HG02759 (cell line): ENCODE measurements at regions not wholly inside any gene's neighbourhood (a gene's known extent, or its start where the extent isn't known, plus 50 kb on each side); places are given as distances from the start of the nearest gene placed in this dataset.
"Not testable (repeated sequence)": the region's sequence is repeated elsewhere in the genome, so short reads cannot be mapped to it uniquely, and the experiment has no call there.

ENCODE experiments used
- ATAC-seq: cut with Tn5 transposase; IDR thresholded peaks from one replicate; pipeline ENCODE4 v1.9.1; 2021; ENCODE audit warnings: mild to moderate bottlenecking, moderate library complexity; ENCODE audit not compliant: unreplicated experiment

DNA sequence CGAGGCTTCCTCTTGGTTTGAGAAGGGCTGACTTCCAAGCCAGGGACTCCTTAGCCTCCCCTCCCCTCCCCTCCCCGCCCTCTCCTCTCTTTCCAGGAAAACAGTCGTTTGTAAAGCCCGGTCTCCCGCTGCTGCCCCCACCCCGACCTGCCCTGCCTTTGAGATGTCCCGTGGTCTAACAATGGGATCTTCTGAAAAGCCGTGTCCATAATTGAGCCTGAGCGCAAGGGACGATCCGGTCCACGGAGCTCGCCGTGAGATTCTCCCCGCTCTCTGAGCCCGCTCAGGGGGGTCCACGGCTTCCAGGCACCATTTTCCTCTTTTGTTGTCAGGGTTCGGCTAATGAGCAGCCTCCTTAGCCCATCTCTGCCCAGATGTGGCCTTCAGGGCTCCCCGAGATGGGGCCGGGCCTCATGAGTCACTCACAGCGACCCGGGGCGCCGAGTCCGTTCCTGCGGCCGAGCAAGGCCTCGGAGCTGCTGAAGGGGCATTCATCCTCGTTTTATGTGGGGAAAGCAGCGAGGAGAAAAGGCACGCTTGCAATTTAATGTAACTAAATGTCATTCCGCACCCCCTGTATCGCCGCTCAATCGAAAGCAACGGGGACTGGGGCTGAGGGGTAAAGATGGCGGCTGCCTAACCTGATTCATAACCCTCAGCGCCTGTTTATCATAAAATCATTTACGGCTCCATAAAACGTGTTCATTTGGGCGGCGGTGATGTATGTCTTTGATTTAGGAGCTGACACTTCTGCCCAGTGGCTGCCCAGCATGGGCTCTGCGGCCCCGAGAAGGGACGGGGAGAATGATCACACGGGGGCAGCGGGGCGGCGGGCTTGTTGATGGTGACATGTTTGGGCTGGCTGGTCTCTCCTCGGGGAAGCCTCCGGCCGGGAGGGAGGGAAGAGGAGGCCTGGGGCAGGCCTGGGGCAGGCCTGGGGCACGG is 232.6 kb upstream of the C1orf174 start:
- no peak for ATAC-seq

DNA sequence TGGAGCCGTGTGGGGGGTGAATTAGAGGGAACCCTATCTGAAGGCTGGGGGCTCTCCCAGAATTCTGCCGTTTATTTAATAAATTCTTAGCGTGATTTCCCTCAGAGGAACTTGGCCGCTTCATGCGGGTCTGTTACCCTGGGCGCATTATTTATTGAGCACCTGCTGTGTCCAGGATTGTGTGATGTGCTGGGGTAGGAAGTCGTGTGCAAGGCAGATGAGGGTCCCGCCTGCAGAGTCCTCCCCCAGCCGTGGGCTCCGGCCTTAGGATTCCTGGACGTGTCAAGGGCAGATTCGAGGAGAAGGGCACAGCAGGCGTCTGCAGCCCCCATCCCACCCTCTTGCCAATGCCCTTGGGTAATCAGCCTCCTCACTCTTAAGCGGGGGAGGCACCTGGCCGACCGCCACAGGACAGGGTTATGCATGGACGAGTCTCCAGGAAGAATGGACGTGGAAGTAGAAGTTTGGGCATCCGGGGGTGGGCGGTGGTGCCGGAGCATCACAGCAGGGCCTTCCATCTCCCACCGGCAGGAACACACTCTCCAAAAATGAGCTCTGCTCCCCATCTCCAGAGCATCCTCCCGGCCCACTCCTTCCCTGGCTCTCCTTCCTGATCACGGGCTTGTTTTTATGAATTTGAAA is 233.3 kb upstream of the C1orf174 start:
- ATAC-seq, result no peak

DNA sequence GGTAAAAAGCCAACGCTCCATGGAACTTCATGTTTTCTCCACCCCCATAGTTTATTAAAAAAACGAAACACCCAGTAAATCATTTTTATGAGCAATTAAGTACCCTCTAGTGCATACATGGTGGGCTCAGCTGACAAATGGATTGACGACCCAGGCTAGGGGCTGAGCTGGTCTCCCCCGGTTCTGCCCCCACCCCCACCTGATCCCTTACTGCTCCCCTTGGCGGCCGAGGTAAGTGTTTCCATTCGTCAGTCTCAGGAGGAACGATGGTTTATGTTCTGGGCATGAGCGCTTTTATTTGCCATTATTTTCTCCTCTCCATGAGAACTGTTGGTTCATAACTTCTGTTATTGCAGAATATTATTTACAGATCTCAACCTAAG is 233.9 kb upstream of the C1orf174 start:
- no peak for ATAC-seq

DNA sequence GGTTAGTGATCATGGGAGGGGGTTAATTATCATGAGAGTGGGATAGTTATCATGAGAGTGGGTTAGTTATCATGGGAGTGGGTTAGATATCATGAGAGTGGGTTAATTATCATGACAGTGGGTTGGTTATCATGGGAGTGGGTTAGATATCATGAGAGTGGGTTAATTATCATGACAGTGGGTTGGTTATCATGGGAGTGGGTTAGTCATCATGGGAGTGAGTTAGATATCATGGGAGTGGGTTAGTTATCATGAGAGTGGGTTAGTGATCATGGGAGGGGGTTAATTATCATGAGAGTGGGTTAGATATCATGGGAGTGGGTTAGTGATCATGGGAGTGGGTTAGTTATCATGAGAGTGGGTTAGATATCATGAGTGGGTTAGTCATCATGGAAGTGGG is 235.8 kb upstream of the C1orf174 start:
- not testable (repeated sequence) for ATAC-seq

DNA sequence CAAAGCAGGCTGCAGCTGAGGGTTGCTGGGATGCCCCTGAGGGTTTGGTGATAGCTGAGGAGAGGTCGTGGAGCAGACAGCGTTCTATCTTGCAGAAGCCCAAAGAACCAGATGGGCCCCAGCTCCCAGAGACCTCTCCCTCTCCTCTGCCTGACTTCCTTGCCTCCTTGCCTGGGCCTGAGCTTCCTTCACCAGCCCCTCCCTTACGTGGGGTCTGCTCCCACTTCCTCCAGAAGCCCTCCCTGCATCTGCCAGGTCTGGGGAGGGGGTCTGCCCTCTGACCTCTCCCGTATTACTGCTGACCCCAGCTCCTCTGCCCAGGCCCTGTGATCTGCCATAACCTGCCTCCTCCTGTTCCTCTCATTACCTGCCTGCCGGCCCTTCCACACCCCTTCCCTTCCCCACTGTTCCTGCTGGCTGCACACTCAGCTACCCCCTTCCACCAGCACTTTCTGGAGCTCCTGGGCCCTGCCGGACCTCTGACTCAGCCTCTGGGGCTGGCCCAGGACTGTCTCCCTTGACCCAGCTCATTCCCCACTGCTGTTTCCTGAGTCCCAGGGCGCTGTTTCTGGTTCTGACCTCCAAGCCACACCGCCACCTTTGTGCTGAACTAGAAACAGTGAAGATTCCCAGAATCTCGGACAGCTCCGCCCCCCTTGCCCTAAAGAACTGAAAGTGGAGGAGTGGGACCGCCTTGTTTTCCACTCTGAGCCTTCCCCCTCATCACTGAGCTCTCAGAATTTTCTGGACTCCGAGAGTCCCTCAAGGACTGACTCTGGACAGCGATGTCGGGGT is 237.7 kb upstream of the C1orf174 start:
- no peak for ATAC-seq

DNA sequence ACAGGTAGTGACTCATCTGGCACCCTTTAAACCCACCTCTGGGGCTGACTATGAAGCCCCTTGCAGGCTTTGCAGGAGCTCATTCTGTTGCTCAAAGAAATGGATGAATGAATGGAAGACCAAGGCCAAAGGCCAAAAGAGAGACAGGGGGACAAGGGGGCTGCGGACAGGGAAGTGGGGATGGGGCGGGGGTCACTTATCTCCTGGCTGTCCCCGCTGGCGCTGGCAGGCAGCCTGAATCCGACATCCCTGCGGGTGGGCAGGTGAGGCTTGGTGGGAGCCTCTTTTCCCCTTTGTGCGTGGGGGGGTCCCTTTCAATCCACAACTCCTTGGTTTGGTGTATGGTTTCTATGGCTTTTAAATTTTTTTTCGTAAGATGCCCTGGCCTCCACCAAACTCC is 239.6 kb upstream of the C1orf174 start:
- no peak for ATAC-seq

DNA sequence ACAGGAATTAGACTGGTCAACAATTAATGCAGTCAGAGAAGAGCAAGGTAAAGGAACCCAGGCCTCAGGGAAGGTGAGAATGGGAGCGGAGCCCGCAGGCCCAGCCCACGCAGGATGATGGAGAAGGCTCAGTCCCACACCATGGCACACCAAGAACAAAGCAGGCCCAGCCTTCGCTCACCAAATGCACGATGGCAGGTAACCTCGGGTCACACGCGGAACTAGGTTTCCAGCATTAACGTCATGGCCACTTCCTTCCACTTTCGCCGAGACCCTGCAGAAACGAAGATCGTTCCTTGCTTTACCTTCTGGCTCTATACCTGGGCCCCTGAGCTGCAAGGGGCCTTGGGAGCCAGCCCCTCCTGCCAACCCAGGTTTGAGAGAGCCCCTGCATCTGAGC is 240.2 kb upstream of the C1orf174 start:
- no peak for ATAC-seq

DNA sequence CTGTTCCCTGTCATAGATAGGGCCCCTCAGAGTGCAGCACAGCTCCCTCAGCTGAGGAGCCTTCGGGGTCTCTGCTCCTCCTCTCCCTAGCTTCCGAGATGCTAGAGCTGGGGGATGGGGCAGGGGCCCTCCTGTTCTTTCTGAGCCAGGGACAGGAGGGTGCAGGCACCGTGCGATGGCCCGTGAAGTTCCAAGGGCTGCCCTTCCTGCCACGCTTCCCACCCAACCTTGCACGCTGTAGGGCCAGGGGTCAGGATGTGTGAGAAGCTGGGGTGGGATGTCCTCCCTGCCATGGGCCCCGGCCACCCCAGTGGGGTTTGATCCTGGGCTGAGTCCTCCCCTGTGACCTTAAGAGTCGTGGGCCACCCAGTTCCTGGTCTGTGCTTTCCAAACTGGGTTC is 240.7 kb upstream of the C1orf174 start:
- no peak for ATAC-seq

DNA sequence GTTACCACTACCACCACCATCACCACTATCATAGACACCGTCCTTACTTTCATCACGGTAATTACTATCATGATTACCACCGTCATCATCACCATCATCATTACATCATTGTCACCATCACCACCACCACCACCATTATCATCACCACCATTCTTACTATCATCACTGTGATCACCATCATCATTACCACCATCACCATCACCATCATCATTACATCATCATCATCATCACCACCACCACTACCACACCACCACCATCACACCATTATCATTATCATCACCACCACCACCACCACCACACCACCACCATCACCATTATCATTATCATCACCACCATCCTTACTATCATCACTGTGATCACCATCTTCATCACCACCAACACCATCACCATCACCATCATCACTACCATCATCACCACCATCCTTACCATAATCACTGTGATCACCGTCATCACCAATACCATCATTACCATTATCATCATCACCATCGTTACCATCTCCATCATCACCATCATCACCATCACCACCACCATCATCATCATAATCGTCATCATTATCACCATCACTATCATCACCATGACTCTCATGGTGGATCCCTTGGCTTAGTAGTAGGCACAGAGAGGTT is 244.4 kb upstream of the C1orf174 start:
- ATAC-seq, result no peak

DNA sequence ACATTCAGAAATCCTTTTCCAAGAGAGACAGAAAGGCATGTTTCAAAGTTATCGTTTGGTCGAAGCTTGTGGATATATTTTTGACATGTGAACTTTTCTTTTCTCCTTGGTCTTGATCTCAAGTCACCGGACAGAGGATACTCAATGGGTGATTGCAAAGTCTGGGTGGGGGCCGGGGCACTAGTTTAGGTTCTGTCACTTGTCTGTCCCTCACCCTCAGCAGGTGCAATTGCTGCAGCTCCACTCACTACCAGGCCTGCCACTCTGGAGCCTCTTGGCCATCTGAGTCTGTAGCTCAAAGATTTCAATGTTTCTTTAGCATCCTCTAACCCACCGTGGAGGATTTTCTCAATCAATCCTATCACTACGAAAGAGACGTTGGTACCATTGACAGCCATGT is 246.0 kb upstream of the C1orf174 start:
- no peak for ATAC-seq

DNA sequence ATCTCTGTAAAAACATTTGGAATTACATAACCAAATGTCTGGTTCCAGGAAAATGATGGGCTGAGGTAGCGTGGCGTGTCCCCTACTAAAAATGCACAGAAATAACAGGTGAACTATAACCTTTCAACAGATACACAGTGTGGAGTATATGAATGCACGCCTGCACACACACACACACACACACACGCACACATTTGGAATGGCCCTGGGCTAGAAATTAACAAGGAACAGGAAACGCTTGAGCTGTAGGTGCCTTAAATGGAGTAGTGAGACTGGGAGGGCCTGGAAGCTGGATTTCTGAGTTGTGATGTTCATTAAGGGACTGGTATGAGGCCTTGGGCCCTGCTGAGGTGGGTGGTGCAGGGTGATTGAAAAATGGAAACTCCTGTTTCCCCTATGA is 246.5 kb upstream of the C1orf174 start:
- ATAC-seq, result no peak

DNA sequence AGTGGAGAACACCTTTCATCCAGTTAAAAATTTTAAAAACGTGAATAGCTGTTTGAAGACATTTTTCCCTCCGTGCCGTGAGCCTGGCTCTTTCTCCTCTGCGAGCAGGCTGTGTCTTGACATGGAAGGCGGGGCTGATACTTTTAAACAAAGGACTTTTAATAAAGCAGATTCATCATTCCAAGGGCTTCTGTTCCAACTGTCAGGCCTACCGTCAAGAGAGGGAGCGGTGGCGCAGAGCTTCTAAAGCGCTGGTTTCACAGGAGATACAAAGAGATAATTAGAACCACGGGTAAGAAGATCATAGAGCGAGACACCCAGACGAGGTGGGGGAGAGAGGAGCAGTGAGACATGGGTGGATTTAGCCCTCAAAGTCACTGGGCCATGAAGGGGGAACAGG is 247.4 kb upstream of the C1orf174 start:
- no peak for ATAC-seq

DNA sequence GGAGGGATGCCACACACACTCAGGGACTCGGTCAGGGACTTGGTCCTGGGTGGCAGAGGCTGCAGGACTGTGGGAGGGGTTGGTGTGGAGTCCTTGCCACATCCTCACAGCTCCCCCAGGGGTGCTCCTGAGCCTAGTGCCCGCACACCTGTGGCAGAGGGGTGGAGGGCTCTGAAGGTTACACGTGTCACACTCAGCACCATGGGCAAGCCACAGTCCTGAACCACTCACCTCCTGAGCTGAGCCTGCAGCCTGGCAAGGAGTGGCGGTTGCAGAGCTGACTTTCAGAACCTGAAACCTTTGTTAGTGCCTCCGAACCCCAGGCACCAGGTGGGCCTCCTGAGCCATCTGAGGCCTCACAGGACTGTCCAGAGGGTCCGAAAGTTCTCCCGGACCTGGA is 249.2 kb upstream of the C1orf174 start:
- ATAC-seq, result no peak

DNA sequence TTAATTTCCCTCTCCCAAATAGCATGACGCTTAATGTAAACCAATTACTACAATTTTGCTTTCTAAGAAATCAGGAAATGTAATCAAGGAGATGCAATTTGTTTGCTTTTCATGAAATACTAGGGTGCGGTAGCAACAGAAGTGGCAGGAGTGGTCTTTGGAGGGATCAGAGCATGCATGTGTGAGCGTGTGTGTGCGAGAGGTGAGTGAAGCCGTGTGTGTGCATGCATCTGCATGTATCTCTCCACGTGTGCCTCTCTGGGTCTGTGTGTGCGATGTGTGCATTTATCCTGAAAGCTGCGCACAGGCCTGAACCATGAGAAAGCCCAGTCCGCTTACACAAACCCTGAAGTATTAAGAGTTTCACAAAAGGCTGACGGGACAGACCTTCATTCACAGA is 249.8 kb upstream of the C1orf174 start:
- ATAC-seq, result no peak

DNA sequence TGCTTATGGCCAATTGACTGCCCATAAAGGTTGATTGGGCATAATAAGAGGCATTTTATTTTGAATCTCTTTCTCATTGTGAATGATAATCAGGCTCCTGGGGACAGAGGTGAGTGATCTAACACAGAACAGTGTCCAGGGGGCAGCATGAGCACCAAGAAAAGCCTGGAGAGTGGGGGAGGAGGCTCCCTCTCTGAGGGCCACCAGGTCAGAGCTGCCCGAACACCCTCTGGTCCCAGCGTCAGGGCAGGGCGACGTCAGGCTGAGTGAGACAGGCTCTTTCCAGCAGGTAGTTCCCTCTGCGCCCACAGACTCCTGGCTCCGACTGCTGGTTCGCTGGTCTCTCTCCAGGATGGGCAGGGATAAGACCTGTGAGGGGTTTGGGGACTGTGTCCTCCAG is 250.2 kb upstream of the C1orf174 start:
- ATAC-seq, result no peak

DNA sequence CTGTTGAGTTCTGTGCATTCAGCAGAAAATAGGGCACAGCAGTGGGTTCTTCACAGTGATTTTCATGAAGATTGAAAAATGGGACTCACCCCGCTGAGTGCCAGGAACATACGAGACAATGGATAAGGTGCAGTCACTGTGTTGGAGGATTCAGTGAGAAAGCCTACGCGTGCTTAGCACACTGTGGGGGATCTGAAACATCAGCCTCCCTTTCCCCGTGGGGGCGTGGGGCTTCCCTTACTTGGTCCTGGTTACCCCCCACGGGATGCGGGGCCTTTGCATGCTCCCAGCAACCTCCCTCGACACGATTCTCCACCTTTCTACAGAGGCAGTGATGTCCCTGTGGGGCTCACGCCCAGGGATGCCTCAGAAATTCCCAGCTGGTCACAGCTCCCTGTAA is 252.2 kb upstream of the C1orf174 start:
- ATAC-seq, result no peak

DNA sequence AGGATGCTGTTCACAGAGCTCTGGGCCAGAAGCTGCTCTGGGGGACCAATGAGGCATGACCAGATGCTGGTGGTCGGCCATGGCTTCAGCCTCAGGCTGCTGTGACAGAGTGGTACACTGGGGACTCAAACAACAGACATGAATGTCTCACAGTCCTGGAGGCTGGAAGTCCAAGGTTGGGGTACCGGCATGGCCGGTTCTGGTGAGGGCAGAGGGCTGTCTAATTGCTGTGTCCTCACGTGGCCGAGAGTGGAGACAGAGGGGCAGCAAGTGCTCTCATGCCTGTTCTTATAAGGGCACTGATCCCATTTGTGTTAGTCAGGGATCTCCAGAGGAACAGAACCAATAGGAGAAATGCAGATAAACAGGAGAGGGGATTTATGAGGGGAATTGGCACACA is 253.5 kb upstream of the C1orf174 start:
- ATAC-seq, result no peak

DNA sequence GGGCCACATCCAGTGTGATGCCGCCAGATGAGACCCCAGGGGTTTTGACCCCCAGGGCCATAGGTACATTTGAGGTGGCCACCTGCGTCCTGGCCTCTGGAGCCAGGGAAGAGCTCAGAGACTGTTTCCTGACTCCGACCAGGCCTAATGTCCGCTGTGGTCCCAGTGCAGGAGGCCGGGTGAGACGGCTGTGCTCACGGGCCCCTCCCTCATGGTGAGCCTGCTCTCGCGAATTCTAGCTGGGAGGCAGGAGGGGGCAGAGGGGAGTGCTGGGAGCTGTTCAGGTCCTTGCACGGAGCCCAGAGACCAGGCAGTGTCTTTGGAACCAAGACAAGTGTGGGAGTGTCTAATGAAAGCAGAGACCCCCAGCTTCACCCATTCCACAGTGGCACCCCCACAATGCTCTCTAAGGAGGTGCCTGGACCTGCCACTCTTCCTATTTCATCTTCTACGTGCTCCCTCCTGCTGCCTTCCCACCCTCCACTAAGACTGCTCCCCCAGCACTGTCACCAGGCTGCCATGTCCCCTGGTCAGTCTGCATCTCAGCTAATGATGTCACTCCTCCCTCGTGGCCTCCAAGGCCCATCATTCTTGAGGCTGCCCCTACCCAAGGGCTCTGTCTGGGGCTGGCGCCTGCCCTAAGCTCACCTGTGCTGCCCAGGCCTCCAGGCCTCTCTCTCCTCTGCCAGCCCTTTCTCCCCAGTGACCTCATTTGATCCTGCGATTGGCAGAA is 256.3 kb upstream of the C1orf174 start:
- ATAC-seq, result no peak

DNA sequence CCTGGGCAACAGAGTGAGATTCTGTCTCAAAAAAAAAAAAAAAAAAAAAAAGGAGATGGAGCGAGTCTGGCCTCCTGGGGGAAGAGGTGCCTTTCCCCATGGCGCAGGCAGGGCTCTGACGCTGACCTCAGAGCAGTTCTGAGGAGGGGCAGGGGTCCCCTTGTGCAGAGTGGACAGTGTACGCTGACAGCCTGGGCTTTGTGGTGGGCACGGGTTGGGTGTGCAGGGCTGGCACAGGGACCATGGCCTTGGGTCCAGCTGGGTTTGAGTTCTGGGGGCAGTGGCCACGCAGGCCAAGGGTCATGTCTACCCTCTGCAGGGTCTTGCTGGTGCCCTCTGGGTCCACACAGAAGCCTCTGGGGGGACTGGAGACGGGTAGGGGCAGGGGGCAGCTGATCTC is 260.1 kb upstream of the C1orf174 start:
- no peak for ATAC-seq

DNA sequence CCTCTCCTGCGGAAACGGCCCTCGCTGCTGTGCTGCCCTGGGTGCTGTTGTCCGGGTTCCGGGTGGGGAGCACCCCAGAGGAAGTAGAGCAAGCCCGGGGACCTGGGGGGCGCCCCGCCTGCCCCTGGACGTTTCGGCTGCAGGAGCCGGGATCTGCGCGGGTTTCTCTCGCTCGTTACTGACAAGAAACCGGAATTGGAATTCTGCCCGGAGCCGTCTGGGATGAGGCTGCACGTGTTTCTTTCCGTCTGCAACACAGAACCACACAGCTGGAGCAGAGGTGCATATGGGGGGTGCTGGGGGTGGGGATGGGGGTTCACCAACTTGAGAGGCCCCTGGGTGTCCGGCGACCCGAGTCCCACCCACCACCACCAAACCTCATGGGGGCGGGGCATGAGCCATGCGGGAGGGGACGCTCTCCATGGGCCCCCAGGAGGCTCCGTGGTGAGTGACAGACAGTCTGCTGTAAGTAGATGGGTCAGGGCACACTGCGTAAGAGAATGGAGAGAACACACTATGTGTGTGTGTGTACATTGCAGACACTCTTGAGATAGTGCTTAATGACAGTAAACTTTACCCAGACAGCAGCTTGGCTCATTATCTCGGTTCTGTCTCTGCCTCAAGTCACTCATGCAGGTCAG is 261.4 kb upstream of the C1orf174 start:
- no peak for ATAC-seq
